ENCODE measurements at regions not wholly inside any gene's neighbourhood (a gene's known extent, or its start where the extent isn't known, plus 50 kb on each side); places are given as distances from the start of the nearest gene placed in this dataset.

- Mint-ChIP-seq H3K27ac (peak overlapping the region; percentile 91), H3K27me3 (no peaks in the 10 kb centered on the region), H3K4me1 (ENCODE audit: low read depth) (peaks cover 74% of the 10 kb centered on the region), H3K36me3 (ENCODE audit: low read depth) (peaks cover 24% of the 10 kb centered on the region), H3K9me3 (no peaks in the 10 kb centered on the region), H3K4me3 (peak overlapping the region; percentile 92)
- Histone ChIP-seq H3K4me3 (ENCODE audit: low read length) (peak overlapping the region; percentile 62), H3K27ac (ENCODE audit: low read depth in 1 of 2, low read length in 2 of 2) (peak overlapping the region in 1 of 2 donors; percentile 48), H3K36me3 (ENCODE audit: insufficient read depth, low read length) (peaks cover 21% of the 10 kb centered on the region), H3K27me3 (ENCODE audit: control insufficient read depth in 1 of 2, insufficient read depth in 2 of 2, low read length in 2 of 2) (no peaks in the 10 kb centered on the region), H3K4me1 (ENCODE audit: insufficient read depth, low read length) (peaks cover 70% of the 10 kb centered on the region), H3K9me3 (ENCODE audit: control insufficient read depth in 1 of 2, insufficient read depth in 1 of 2, low read length in 2 of 2) (no peaks in the 10 kb centered on the region)
- intact Hi-C loops (cut with DNase I, micrococcal nuclease), result loop anchor here (2.0 to 5.0 kb wide), 4 partner anchors 84 to 258 kb away; partner anchors contain the start of genes IER3 (in 2 of the 2) and FLOT1 (in 1 of the 2)
- TF ChIP-seq CTCF (IDR thresholded peaks at IDR 0.05), result no peak
- POLR2A ChIA-PET, result interaction anchor here (0.6 to 3.5 kb wide), 13 partner anchors 9 to 251 kb away, joined by 3 to 13 read pairs (median 4); partner anchors contain the start of genes DDR1, GTF2H4 and VARS2
- ATAC-seq (ENCODE audit: poor library complexity), result no peak
- DNase-seq, result no peak
- CTCF ChIA-PET, result interaction anchor here (0.6 to 2.9 kb wide), 26 partner anchors 8 to 347 kb away, joined by 3 to 17 read pairs (median 4); partner anchors contain the start of genes IER3 and VARS2
Observed at GRCh38 chr6:30829033-30829432, 55.3 kb upstream of the DDR1 start.

GRCh38 chr6:30828027-30828962 lies 56.0 kb upstream of the DDR1 start:
- ChIA-PET POLR2A (interaction anchor here (0.6 to 3.5 kb wide), 9 partner anchors 35 to 251 kb away, joined by 3 to 13 read pairs (median 5); partner anchors contain the start of genes DDR1, GTF2H4 and VARS2), CTCF (interaction anchor here (0.6 to 2.9 kb wide), 28 partner anchors 8 to 697 kb away, joined by 3 to 17 read pairs (median 3); partner anchors contain the start of genes IER3 and VARS2)
- DNase-seq (peak; percentile 64 to 89 (median 80)), ATAC-seq (ENCODE audit: poor library complexity) (peak; percentile 84)
- peak; percentile 82 for TF ChIP-seq CTCF (IDR thresholded peaks at IDR 0.05)
- H3K36me3 ChIP-seq (ENCODE audit: insufficient read depth, low read length), result peaks cover 28% of the 10 kb centered on the region
- peaks cover 63% of the 10 kb centered on the region for H3K4me1 ChIP-seq (ENCODE audit: insufficient read depth, low read length)
- H3K4me3 Mint-ChIP-seq, result peak overlapping the region; percentile 92
- no peaks in the 10 kb centered on the region for H3K27me3 ChIP-seq (ENCODE audit: control insufficient read depth in 1 of 2, insufficient read depth in 2 of 2, low read length in 2 of 2)
- no peaks in the 10 kb centered on the region for H3K9me3 Mint-ChIP-seq
- peak overlapping the region; percentile 62 for H3K4me3 ChIP-seq (ENCODE audit: low read length)
- peak overlapping the region; percentile 91 for H3K27ac Mint-ChIP-seq
- H3K27ac ChIP-seq (ENCODE audit: low read depth in 1 of 2, low read length in 2 of 2), result peak overlapping the region in 1 of 2 donors; percentile 48
- intact Hi-C loops (cut with DNase I, micrococcal nuclease), result loop anchor here (1.0 to 5.0 kb wide), 6 partner anchors 49 to 259 kb away; partner anchors contain the start of genes IER3 (in 2 of the 2) and FLOT1 (in 1 of the 2)
- H3K36me3 Mint-ChIP-seq (ENCODE audit: low read depth), result peaks cover 29% of the 10 kb centered on the region
- H3K4me1 Mint-ChIP-seq (ENCODE audit: low read depth), result peaks cover 79% of the 10 kb centered on the region
- no peaks in the 10 kb centered on the region for H3K9me3 ChIP-seq (ENCODE audit: control insufficient read depth in 1 of 2, insufficient read depth in 1 of 2, low read length in 2 of 2)
- H3K27me3 Mint-ChIP-seq, result no peaks in the 10 kb centered on the region

- H3K27ac ChIP-seq (ENCODE audit: low read depth in 1 of 2, low read length in 2 of 2), result peak overlapping the region; percentile 23 to 39
- H3K9me3 Mint-ChIP-seq, result no peaks in the 10 kb centered on the region
- DNase-seq, result peak in 1 of 14 experiments; percentile 21
- H3K27ac Mint-ChIP-seq, result peak overlapping the region; percentile 91
- H3K36me3 ChIP-seq (ENCODE audit: insufficient read depth, low read length), result peaks cover 34% of the 10 kb centered on the region
- ChIA-PET POLR2A (no interaction called here), CTCF (interaction anchor here (1.2 to 2.9 kb wide), 7 partner anchors 51 to 696 kb away, joined by 3 to 13 read pairs (median 5); partner anchors contain the start of gene VARS2)
- no peak for TF ChIP-seq CTCF (IDR thresholded peaks at IDR 0.05)
- ATAC-seq (ENCODE audit: poor library complexity), result no peak
- peak overlapping the region; percentile 43 for H3K4me3 Mint-ChIP-seq
- peaks cover 81% of the 10 kb centered on the region for H3K4me1 Mint-ChIP-seq (ENCODE audit: low read depth)
- intact Hi-C loops (cut with DNase I, micrococcal nuclease), result loop anchor here in 1 of 2 experiments (5.0 kb wide), 2 partner anchors 85 to 150 kb away; partner anchors contain the start of genes FLOT1 and IER3
- H3K9me3 ChIP-seq (ENCODE audit: control insufficient read depth in 1 of 2, insufficient read depth in 1 of 2, low read length in 2 of 2), result no peaks in the 10 kb centered on the region
- peaks cover 36% of the 10 kb centered on the region for H3K36me3 Mint-ChIP-seq (ENCODE audit: low read depth)
- no peak overlapping the region for H3K4me3 ChIP-seq (ENCODE audit: low read length)
- H3K27me3 Mint-ChIP-seq, result no peaks in the 10 kb centered on the region
- H3K27me3 ChIP-seq (ENCODE audit: control insufficient read depth in 1 of 2, insufficient read depth in 2 of 2, low read length in 2 of 2), result no peaks in the 10 kb centered on the region
- H3K4me1 ChIP-seq (ENCODE audit: insufficient read depth, low read length), result peaks cover 67% of the 10 kb centered on the region
Observed at GRCh38 chr6:30826961-30827342, 57.4 kb upstream of the DDR1 start.
